HG03139 (cell line): ENCODE measurements at regions not wholly inside any gene's neighbourhood (a gene's known extent, or its start where the extent isn't known, plus 50 kb on each side); places are given as distances from the start of the nearest gene placed in this dataset.

Source experiments
- ATAC-seq: cut with Tn5 transposase; IDR thresholded peaks from one replicate; pipeline ENCODE4 v1.9.1; 2021; ENCODE audit not compliant: unreplicated experiment

DNA sequence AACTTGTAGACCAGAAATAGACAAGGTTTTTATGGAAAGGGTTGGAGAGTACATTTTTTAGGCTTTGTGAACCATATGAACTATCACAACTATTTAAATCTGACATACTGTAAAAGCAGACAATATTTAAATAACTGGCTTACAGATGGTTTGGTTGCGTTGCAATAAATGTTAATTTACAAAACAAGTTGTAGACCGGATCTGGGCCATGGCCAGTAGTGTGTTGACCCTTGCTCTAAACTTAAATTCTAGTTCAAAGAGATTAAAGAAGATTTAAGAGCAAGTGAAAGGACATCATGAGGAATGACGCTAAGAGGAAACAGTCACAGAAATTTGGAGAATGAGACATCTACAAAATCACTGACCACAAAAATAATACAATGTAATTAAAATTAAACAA lies 652.7 kb downstream of the DCDC2C start:
- no peak for ATAC-seq

DNA sequence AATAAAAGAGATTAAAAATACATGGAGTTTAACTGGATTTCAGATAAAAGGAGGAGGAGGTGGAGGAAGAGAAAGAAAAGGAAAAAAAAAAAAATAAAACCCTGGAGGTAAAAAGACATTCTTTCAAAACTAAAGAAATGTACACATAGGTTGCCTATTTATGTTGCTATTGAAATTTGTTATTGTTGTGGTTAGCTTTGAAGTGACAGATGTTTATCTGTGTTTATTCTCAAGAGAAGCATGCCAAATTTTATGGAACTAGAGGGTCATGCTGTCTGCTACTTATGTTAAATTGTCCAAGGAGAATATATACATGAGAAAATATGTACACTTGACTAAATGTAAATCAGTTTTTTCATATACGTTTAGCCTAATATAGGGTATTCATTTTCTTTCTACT lies 653.2 kb downstream of the DCDC2C start:
- ATAC-seq: no peak

DNA sequence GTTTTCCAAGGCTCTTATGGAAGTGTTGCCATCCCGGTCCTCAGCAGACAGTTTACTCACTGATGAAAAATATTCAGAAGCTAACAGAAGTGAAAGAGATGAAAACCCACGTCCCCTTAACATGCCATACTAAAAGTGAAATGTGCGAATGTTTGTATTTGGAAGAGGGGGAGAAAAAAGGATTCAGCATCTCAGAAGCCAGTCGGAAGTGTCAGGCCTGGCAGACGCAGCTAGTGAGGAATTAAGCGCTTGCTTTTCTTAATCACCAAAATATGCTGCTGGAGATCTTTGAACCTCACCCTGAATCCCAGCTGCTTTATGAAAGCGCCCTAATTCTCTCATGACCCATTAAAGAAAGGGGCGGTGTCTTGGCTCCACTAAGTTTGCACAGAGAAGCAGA lies 653.7 kb downstream of the DCDC2C start:
- no peak for ATAC-seq

DNA sequence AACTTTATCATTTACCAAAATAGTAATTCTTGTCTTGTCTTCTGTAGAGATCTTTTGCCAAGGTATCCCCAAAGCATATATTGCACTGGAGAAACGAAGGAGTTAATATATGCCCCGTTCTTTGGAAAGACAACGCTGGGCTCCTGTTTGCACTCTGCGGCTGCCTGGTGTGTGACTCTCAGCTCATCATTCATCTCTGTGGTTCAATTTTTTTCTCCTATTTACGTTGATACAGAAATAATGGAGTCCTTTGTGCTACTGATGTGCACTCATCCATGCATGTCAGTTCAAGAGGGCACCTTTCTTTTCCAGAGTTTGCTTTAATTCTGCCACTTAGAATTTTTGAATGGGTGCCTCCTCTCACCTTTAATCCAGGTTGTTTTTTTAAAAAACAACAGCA lies 655.5 kb downstream of the DCDC2C start:
- no peak for ATAC-seq

DNA sequence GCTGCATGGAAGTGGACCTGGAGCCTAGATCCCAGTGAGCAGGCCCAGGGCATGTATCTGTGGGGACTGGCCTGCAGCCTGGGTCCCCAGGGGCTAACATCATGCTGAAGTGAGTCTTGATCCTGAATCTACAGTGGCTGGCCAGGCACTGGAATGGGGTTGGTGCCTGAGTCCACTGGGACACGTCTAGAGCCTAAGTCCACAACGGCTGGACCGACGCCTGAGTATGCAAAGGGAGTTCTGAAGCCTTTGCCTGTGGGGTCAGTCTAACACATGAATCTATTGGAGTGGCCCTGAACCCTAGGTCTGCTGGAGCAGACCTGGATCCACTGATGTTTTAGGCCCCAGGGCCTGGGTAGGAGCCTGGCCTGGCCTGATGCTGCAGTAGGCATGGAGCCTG lies 665.5 kb downstream of the DCDC2C start:
- ATAC-seq: no peak

DNA sequence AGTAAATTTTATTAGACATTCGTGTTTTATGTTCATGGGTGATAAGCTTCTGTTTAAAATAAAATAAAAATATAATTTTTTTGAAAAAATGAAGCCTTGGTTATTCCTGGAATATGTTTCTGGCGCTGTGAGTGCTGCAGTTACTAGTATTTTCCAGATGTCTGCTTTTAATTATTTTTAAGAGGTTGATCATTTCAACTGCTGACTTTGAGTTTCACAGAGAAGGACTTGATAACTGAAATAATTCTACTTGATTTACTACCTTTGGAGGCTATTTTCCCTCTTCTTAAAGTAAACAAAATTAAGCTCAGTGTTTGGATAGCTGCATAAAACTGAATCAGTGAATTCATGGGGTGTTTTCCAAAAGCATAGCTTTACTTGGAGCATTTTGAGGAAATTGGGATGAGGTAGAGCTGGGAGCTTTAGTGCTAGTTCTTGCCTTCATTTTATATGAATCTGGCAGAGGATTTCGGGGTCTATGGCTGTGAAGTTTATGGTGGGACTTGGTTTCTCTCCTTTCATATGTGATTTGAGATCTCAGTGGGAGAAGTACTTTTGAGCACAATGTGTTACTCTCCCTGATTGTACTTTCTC lies 666.5 kb downstream of the DCDC2C start:
- ATAC-seq: no peak

DNA sequence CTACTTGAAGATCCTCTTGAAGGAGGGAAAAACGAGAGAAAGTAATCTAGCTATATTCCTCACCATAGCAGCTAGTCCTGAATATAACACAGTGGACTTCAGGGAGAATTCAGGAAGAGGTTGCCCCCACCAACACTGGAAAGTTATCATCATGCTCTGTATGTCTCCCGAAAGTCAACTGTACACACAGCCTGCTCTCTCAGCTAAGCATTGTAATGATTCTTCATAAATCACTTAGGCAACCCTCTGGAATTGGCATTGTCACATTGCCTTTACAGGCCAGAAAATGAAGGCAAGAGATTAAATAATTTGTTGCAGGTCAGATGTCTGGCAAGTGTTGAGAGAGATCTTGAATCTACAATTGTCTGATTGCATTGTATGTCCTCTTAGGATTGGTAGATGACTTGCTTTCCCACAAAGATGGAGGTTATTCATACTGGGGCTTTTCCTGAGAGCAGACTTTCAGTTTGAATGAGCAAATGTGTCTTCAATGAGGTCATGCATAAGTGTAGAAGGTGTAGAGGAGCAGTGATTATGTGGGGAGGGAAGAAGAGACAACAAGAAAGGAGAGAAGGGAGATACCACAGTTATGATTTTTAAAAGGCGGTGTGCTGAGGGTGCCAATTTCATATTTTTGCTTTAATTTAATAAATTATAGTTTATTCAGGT lies 667.2 kb downstream of the DCDC2C start:
- ATAC-seq: no peak

DNA sequence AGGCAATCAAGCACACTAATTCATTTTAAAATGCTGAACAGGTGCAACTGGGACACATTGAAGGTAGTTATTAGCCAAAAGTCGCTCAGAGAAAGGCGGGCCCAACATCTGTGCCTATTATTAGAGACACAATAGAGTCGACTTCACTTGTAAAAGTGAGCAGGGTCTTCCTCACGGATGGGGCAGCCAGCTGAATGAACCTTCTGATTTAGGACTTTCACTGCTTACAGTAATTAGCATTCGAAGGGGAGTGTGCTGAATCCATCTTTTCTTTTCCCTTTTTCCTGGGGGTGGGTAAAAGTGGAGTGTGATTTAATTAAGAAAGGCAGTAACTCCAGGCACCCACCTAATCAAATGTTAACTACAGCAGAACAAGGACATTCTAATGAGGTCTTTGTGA lies 677.7 kb downstream of the DCDC2C start:
- no peak for ATAC-seq

DNA sequence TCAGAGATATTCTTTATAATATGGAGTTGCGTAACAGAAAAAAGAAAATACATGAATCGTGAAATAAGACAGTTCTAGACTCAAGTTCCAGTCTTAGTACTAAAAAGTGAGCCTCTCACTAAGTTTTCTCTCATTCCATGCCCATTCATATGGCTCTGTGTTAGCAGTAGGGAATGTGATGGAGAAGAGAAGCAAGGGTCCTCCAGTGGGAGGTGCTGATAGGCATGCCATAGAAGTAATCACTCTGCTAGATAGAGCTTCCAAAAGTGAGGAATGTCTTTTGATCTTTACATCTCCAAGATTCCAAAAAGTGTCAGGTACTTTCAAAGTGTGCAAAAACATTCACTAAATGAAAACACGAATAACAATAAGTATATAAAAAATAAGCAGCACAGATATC lies 678.4 kb downstream of the DCDC2C start:
- ATAC-seq: no peak

DNA sequence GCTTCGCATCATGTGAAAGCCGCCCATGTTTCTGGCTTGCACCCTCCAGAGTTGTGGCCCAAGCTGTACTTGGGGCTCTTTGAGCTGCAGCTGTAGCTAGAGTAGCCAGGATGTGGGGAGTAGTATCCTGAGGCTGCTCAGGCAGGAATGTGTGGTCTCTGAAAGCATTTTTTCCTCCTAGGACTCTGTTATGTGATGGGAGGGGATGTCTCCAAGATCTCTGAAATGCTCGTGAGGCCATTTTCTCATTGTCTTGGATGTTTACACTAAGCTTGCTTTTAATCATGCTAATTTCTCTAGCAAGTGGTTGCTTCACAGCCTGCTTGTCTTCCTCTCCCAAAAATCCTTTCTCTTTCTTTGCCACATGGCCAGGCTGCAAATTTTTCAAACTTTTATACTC lies 687.6 kb downstream of the DCDC2C start:
- ATAC-seq: no peak

DNA sequence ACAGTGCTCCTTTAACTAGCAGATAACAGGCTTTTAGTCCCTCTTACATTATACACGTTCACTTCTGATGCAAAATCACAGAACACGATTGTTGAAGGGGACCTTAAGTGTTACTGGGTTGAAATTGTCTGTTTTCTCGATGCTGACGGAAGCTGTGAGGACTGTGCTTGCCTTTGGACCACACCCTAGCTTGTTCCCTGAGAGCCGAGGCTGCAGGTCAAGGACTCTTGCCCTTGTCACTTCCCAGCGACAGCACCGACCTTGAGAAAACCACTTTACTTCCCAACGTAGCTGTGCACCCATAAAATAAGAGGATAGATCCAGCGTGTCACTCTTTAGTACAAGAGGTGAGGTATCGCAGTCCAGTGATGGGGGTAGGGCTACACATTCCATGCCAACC lies 701.0 kb downstream of the DCDC2C start:
- no peak for ATAC-seq

DNA sequence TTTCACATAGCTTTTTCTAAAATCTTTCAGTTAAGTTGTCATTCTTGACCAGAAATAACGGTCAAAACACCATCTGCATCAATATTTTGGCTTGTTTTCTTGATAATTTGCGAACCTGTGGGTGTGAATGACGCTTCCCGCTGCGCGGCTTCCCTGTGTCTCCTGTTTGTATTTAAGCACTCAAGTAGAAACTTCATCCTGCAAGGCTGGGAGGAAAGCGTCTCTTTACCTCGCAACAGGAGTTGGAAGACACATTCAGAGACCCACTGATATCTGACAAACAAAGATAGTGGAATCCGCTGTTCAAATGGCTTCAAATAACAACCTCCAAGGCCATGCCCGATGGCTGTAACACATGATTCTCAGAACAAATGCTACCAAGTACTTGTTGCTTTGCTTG lies 704.9 kb downstream of the DCDC2C start:
- no peak for ATAC-seq

DNA sequence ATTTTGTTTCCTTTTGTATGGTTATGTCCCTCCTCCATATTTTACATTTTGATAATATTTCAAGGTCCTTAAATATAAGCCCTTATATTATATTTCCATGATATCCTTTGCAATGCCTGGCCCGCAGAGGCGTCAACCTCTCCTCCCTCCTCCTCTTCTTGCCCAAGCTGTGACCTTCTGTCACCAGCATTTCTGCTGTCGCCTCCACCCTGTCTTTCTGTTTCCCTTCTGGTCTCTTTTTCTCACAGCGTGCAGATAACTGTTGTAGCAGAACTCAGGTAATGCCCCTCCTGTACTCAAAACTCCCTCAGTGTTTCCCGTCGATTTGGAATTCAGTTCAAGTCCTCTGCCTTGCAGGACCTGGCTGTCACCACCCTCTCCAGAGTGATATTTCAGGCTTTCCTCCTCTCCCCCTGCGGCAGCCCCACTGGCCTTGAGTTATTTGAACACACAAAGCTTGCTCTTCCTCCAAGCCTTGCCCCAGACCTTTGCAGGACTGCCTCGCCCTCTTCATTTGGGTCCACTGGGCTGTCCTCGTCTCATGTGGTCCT lies 709.3 kb downstream of the DCDC2C start:
- ATAC-seq: no peak

DNA sequence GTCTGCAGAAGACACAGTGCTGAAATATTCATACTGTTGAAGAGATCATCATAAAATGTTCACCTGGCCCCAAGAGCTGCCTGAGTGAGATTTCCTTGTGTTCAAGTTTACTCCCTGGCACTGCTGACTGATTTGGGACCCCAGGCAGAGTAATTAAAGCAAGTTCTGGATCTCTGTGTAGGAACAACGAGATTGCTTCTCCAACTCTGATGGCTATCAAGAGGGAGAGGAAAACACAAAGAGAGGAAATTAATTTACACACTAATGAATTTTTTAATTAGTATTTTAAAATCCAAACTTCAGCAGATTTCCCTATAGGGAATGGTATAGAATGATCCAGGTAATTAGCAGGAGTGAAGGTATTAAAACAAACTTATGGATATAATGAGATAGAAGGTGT lies 711.8 kb downstream of the DCDC2C start:
- no peak for ATAC-seq

DNA sequence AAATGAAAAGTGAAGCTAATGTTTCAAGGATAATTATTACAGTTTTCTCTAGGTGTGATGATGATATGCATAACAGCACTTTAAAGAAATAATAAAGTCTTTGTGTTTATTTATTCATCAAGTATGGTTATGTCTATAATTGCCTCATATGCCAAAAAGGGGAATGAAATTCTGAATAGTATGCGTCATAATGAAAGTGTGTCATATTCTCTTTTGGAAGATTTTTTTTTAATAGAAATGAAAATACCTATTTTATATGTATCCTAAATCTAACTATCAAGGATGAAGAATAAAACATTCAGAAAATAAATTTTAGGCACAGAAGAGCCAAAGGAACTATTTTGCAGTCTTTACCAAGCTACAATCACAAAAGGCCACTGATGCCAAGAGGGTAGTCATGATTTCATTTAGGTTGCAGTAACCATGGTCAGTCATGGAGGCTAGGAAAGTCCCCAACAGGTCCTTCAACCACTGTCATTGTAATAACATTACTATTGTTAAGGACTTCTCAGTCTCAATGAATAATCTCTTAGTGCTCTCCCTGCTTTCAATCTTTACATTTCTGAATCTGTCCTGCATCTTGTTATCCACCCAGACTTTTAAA lies 712.5 kb downstream of the DCDC2C start:
- no peak for ATAC-seq

DNA sequence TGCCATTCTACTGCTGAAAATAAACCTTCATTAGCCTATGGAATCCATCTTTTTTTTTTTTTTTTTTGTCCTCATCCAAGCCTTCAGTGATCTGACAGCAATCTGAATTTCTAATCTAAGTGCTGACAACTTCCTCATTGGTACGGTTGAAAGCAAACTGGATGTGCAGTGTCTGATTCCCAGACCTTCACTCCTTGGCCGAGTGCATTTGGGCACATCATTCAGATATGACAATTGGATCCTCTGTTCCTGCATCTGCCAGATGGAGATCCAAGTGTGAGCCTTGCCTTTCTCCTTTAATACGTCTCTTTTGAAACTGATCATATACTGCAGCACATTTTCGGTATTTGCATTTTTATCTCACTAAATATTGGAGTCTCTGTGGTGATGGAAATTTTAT lies 713.1 kb downstream of the DCDC2C start:
- no peak for ATAC-seq

DNA sequence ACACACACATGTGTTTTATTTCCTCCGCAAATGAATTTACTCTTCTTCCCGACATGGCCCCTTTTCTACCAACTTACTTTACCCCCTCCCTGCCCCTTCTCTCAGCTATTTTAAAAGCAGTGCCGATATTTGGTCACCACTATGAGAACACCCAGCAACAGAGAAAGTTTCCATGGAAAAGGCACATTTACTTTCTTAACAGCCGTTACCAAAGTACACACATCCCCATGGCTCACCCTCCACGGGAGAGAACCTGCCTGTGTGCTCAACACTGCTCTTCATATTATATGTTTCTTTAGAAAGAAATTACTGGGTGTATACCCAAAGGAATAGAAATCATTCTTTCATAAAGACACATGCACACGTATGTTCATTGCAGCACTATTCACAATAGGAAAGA lies 714.4 kb downstream of the DCDC2C start:
- no peak for ATAC-seq

DNA sequence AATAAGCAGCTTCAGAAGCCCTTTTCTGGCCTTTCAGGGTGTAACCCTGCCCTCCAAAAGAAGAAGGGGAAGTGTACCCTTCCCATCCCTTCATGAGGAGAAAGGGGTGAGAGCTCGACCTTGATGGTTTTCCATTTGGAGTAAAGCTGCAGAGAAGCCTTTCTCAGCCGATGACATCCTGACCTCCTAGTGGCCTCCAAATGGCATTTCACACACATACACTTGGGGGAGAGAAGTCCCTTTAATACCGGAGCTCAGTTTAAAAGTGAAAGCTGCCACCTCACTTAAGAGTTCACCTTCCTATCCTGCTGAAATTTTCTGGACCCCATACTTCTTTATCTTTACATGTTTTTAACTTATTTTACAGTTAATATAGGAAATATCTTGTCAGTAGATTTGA lies 716.7 kb downstream of the DCDC2C start:
- no peak for ATAC-seq

DNA sequence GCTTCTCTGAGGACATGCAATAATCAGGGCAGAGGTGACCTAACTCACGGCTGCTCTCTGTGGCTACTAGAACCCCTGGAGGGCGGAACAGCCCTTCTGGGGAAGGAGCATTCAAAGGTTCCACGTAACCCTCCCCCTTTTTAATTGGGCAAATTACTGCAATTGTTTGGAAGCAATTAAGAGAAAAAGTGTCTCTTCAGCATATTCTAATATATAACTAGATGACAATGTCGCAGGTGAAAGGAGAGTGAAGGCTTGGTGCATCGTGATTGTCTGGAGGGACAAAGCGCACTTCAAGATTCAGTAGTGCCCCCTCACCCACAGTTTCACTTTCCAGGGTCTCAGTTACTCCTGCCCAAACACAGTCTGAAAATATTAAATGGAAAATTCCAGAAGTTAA lies 720.8 kb downstream of the DCDC2C start:
- ATAC-seq: no peak

DNA sequence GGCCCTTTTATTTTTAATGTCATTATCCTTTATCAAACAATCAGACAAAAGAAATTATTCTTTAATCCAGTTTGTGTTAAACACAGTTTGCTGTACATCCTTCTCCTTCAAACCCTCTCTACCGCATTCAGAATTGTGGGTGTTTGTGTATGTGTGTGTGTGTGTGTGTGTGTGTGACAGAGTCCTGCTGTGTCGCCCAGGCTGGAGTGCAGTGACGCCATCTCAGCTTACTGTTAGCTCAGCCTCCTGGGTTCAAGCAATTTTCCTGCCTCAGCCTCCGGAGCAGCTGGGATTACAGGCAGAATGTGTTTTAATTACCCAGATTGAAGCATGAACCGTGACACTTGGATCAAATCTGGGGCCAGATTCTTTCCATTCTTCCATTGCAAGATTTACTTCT lies 723.7 kb downstream of the DCDC2C start:
- ATAC-seq: no peak

DNA sequence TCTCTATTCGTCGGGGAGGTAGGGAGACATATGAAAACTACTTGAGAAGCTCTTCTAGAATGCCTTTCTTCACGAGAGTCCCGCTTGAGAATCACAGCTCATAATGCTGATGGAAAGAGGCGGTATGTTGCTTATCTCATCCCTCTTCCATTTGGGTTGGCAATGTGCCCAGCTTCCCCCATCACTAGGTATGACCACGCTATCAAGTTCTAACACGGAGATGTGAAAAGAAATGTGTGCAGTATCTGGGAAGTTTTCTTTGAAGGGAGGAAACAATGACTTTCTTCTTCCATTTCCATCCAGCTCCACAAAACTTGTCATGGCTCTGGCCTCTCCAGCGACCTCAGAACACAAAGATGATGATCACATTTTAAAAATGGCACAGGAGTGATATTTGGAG lies 742.4 kb downstream of the DCDC2C start:
- no peak for ATAC-seq

DNA sequence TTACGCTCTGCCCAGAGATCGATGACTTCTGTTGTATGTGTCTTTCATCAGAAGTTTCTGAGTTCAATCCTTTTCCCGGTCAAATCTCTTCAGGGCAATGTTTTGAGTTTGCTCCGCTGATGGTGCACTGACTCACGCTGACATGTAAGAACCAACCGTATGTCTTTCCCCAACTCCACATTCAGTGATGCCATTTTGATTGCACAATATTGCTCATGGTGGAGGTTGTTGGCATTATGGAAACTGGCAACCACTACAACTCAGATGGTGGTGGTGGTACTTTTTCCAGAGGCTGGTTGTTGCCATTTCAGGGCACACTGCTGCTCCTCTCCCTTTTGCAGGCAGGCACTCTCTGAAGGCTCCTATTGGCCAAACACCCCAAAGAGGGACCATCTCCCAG lies 751.5 kb downstream of the DCDC2C start:
- no peak for ATAC-seq
